Nephron (organoid): ENCODE measurements at regions not wholly inside any gene's neighbourhood (a gene's known extent, or its start where the extent isn't known, plus 50 kb on each side); places are given as distances from the start of the nearest gene placed in this dataset.

Source experiments
- H3K27ac Mint-ChIP-seq, 3 experiments: 2 replicates each; pipeline ENCODE4 v1.8.0; 2020; ENCODE audit warnings: mixed read lengths in 3 of 3, mild to moderate bottlenecking in 2 of 3, moderate library complexity in 1 of 3
- H3K27me3 Mint-ChIP-seq: 2 replicates; pipeline ENCODE4 v1.8.0; 2021; ENCODE audit warnings: low read depth, mild to moderate bottlenecking, moderate library complexity, mixed read lengths
- H3K36me3 Mint-ChIP-seq: 2 replicates; pipeline ENCODE4 v1.8.0; 2020; ENCODE audit warnings: low read depth, mixed read lengths
- H3K4me1 Mint-ChIP-seq: 2 replicates; pipeline ENCODE4 v1.8.0; 2020; ENCODE audit warnings: mixed read lengths
- H3K4me3 Mint-ChIP-seq, 3 experiments: 2 replicates each; pipeline ENCODE4 v1.8.0; 2020; ENCODE audit warnings: mild to moderate bottlenecking in 3 of 3, mixed read lengths in 3 of 3, moderate library complexity in 2 of 3
- H3K9me3 Mint-ChIP-seq: 2 replicates; pipeline ENCODE4 v1.8.0; 2020; ENCODE audit warnings: mixed read lengths
- TF ChIP-seq, protein P1 (sequence below), 3 experiments: fragments of 200-600 bp; sonication (generic); IDR thresholded peaks; one replicate each; pipeline ENCODE4 v1.5.0; 2021; ENCODE audit warnings: antibody characterized with exemption in 3 of 3; ENCODE audit not compliant: unreplicated experiment in 3 of 3

DNA sequence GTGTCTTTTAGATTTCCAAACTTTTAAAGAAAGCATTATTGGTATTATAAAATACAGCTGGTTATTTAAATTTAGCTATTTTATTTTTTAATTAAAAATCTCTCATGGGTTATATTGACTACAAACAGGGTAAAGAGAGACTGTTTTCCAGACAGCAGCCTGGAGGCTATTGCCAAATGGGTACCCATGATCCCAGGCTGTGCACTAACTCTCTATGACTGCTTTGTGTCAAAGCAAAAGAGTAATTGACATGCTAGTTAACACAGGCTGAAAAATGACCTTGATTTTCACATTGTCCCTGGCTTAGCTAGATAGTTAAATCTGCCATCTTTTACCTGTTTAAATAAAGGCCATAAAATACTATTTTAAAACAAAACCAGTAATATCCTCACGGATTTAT is 589.7 kb downstream of the ANXA1 start:
- peaks cover under 1% of the 10 kb centered on the region for H3K9me3 Mint-ChIP-seq
- no peaks in the 10 kb centered on the region for H3K4me1 Mint-ChIP-seq
- no peak overlapping the region for H3K4me3 Mint-ChIP-seq
- H3K27me3 Mint-ChIP-seq, result peaks cover 4% of the 10 kb centered on the region
- H3K27ac Mint-ChIP-seq, result no peak overlapping the region
- TF ChIP-seq, protein P1, sequence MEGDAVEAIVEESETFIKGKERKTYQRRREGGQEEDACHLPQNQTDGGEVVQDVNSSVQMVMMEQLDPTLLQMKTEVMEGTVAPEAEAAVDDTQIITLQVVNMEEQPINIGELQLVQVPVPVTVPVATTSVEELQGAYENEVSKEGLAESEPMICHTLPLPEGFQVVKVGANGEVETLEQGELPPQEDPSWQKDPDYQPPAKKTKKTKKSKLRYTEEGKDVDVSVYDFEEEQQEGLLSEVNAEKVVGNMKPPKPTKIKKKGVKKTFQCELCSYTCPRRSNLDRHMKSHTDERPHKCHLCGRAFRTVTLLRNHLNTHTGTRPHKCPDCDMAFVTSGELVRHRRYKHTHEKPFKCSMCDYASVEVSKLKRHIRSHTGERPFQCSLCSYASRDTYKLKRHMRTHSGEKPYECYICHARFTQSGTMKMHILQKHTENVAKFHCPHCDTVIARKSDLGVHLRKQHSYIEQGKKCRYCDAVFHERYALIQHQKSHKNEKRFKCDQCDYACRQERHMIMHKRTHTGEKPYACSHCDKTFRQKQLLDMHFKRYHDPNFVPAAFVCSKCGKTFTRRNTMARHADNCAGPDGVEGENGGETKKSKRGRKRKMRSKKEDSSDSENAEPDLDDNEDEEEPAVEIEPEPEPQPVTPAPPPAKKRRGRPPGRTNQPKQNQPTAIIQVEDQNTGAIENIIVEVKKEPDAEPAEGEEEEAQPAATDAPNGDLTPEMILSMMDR (IDR thresholded peaks at IDR 0.05; ENCODE audit: unreplicated experiment in 3 of 3), result no peak
- no peaks in the 10 kb centered on the region for H3K36me3 Mint-ChIP-seq

DNA sequence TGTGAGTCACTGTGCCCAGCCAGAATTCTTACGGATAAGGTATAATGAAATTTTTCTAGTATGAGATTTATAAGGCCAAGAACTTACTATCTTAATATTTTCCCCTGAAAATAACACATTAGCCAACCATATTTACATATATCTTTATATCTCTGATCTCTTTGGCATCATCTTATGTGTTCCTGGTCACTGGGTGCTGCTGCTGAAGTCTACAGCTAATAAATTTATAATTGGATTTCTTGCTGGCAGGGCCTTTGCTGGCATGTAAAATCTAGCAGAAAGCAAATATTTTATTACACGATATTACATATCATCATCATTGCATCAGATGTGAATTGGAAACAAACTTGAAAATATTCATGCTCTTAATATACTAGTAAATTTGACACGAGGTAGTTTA is 590.7 kb downstream of the ANXA1 start:
- Mint-ChIP-seq H3K27ac (no peak overlapping the region), H3K4me1 (no peaks in the 10 kb centered on the region), H3K9me3 (peaks cover 4% of the 10 kb centered on the region), H3K4me3 (no peak overlapping the region), H3K27me3 (peaks cover 4% of the 10 kb centered on the region), H3K36me3 (no peaks in the 10 kb centered on the region)
- TF ChIP-seq, protein P1 (IDR thresholded peaks at IDR 0.05; ENCODE audit: unreplicated experiment in 3 of 3), result no peak

DNA sequence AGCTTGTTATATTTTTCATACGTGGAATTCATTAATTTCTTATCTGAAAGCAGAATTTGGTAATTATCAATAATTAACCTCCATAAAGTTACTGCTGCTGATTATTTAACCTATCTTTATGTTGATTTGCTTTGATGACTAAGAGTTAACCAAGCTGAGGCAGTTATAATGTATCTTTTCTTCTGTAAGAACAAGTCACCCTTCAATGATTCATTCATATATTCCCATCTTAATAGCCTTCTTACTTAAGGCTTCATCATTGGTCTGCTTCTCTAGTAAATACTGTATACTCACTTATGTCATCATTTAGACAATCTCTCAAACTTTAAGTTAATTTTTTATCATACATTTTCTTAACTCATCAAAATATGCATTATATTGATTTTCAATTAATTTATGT is 592.2 kb downstream of the ANXA1 start:
- Mint-ChIP-seq H3K36me3 (no peaks in the 10 kb centered on the region), H3K27me3 (no peaks in the 10 kb centered on the region), H3K4me1 (no peaks in the 10 kb centered on the region), H3K4me3 (no peak overlapping the region), H3K9me3 (peaks cover 4% of the 10 kb centered on the region), H3K27ac (no peak overlapping the region)
- TF ChIP-seq, protein P1 (IDR thresholded peaks at IDR 0.05; ENCODE audit: unreplicated experiment in 3 of 3), result no peak

DNA sequence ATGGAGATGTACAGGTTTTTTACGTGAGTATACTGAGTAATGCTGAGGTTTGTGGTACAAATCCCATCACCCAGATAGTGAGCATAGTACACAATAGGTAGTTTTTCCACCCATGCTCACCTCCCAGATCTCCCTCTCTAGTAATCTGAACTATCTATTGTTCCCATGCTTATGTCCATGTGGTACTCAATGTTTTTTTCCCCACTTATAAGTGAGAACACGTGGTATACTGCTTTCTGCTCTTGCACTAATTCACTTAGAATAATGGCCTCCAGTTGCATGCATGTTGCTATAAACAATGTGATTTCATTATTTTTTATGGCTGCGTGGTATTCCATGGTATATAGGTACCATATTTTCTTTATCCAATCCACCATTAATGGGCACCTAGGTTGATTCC is 593.9 kb downstream of the ANXA1 start:
- Mint-ChIP-seq H3K4me3 (no peak overlapping the region), H3K4me1 (no peaks in the 10 kb centered on the region), H3K9me3 (peaks cover 4% of the 10 kb centered on the region), H3K27me3 (no peaks in the 10 kb centered on the region), H3K27ac (no peak overlapping the region), H3K36me3 (no peaks in the 10 kb centered on the region)
- TF ChIP-seq, protein P1 (IDR thresholded peaks at IDR 0.05; ENCODE audit: unreplicated experiment in 3 of 3), result no peak

DNA sequence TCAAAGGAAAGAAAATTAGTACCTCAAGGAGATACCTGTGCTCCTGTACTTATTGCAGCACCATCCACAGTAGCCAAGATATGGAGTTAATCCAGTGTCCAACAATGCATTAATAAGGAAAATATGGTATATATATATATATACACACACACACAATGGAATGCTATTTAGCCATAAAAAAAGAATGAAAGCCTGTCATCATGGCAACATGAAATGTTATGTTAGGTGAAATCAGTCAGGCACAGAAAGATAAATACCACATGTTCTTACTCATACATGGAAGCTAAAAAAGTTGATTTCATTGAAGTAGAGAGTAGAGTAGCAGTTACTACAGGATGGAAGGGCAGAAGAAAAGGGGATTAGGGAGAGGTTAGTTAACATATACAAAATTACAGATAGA is 601.5 kb downstream of the ANXA1 start:
- no peaks in the 10 kb centered on the region for H3K27me3 Mint-ChIP-seq

DNA sequence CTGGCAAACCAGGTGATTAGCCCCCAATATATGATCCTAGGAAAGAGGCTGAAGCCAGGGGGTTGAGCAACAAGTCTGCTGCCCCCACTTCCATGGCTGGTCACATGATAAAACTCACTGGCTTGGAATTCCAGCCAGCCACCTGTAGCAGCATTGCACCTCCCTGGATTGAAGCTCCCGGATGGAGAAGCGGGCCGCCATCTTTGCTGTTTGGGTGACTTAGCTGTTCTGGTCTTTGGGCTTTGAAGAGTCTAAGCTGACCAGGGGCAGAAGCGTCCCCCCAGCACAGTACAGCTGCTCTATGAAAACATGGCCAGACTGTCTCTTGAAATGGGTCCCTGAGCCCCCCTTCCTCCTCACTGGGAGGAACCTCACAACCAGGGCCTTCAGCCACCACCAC is 610.2 kb downstream of the ANXA1 start:
- H3K27ac Mint-ChIP-seq, result no peak overlapping the region
- H3K4me3 Mint-ChIP-seq, result no peak overlapping the region
- H3K27me3 Mint-ChIP-seq, result no peaks in the 10 kb centered on the region
- H3K9me3 Mint-ChIP-seq, result peaks cover 3% of the 10 kb centered on the region
- TF ChIP-seq, protein P1 (IDR thresholded peaks at IDR 0.05; ENCODE audit: unreplicated experiment in 3 of 3), result no peak
- no peaks in the 10 kb centered on the region for H3K4me1 Mint-ChIP-seq
- H3K36me3 Mint-ChIP-seq, result no peaks in the 10 kb centered on the region

More for the DNA sequence above, 601.5 kb downstream of the ANXA1 start:
- Mint-ChIP-seq H3K27ac (no peak overlapping the region), H3K9me3 (no peaks in the 10 kb centered on the region), H3K36me3 (no peaks in the 10 kb centered on the region), H3K4me3 (no peak overlapping the region), H3K4me1 (no peaks in the 10 kb centered on the region)
- TF ChIP-seq, protein P1 (IDR thresholded peaks at IDR 0.05; ENCODE audit: unreplicated experiment in 3 of 3), result no peak
